GM23248 (cell line): ENCODE measurements at regions not wholly inside any gene's neighbourhood (a gene's known extent, or its start where the extent isn't known, plus 50 kb on each side); places are given as distances from the start of the nearest gene placed in this dataset.

Experiments used
- EZH2 ChIP-seq: fragments of 200-600 bp; sonication (generic); IDR thresholded peaks from 2 replicates; pipeline ENCODE4 v1.6.1; 2018; ENCODE audit warnings: antibody characterized with exemption, mild to moderate bottlenecking; ENCODE audit not compliant: insufficient read depth, poor library complexity, severe bottlenecking
- EZH2phosphoT487 ChIP-seq: fragments of 200-600 bp; sonication (generic); IDR thresholded peaks from 2 replicates; pipeline ENCODE4 v1.6.1; 2018; ENCODE audit warnings: antibody characterized with exemption, moderate library complexity, mild to moderate bottlenecking, low read depth; ENCODE audit not compliant: insufficient read depth

GRCh38 chr3:72579191-72579580, 269.1 kb downstream of the SHQ1 start:
- no peak for TF ChIP-seq EZH2
- no peak for TF ChIP-seq EZH2phosphoT487
